CD4-positive, alpha-beta memory T cell (primary cell): ENCODE measurements at regions not wholly inside any gene's neighbourhood (a gene's known extent, or its start where the extent isn't known, plus 50 kb on each side); places are given as distances from the start of the nearest gene placed in this dataset.
"Not testable (repeated sequence)": the region's sequence is repeated elsewhere in the genome, so short reads cannot be mapped to it uniquely, and the experiment has no call there.

Experiments
- CTCF ChIA-PET: fragments of 350-600 bp; sonication (Branson Sonifier 250); formaldehyde crosslinking; loops from one replicate; lab custom pipeline; 2021; ENCODE audit warnings: inconsistent platforms; ENCODE audit not compliant: partially characterized antibody; lab: Charles Lee
- POLR2A ChIA-PET: fragments of 350-600 bp; sonication (Branson Sonifier 250); formaldehyde crosslinking; loops from one replicate; lab custom pipeline; 2021; ENCODE audit not compliant: partially characterized antibody; lab: Charles Lee
- DNase-seq, 5 donors: peaks; one replicate each; pipeline versions ENCODE4 v3.0.0 to v3.0.0-alpha.2; 2020 to 2022; ENCODE audit warnings: mixed read lengths in 1 of 5
- H3K27ac ChIP-seq: one replicate; pipeline ENCODE4 v1.7.0; 2013; ENCODE audit warnings: low read depth, low read length
- H3K27me3 ChIP-seq: 2 replicates; pipeline ENCODE4 v1.7.0; 2013; ENCODE audit warnings: mild to moderate bottlenecking, low read length, moderate library complexity; ENCODE audit not compliant: insufficient read depth
- H3K36me3 ChIP-seq: 2 replicates; pipeline ENCODE4 v1.7.0; 2013; ENCODE audit warnings: mild to moderate bottlenecking, low read length, moderate library complexity; ENCODE audit not compliant: insufficient read depth
- H3K4me1 ChIP-seq: 2 replicates; pipeline ENCODE4 v1.7.0; 2013; ENCODE audit warnings: mild to moderate bottlenecking, low read length, moderate library complexity; ENCODE audit not compliant: insufficient read depth
- H3K4me3 ChIP-seq, 2 donors: one replicate each; pipeline ENCODE4 v1.7.0; 2013; ENCODE audit warnings: low read length in 2 of 2, mild to moderate bottlenecking in 1 of 2
- H3K9me3 ChIP-seq, 2 donors: one replicate each; pipeline ENCODE4 v1.7.0; 2013; ENCODE audit warnings: low read length in 2 of 2, control low read depth in 1 of 2; ENCODE audit not compliant: control insufficient read depth in 1 of 2
- H3K27ac Mint-ChIP-seq, 7 donors: one replicate each; pipeline ENCODE4 v1.8.0; 2020 to 2021; ENCODE audit warnings: mixed read lengths in 7 of 7, mild to moderate bottlenecking in 6 of 7, inconsistent platforms in 3 of 7, moderate library complexity in 3 of 7
- H3K27me3 Mint-ChIP-seq, 2 donors: one replicate each; pipeline ENCODE4 v1.8.0; 2020 to 2021; ENCODE audit warnings: mixed read lengths in 2 of 2
- H3K36me3 Mint-ChIP-seq, 2 donors: one replicate each; pipeline ENCODE4 v1.8.0; 2020 to 2021; ENCODE audit warnings: mixed read lengths in 2 of 2, inconsistent platforms in 1 of 2, mild to moderate bottlenecking in 1 of 2
- H3K4me1 Mint-ChIP-seq, 4 donors: one replicate each; pipeline ENCODE4 v1.8.0; 2020 to 2021; ENCODE audit warnings: mixed read lengths in 4 of 4, mild to moderate bottlenecking in 1 of 4
- H3K4me3 Mint-ChIP-seq, 8 donors: one replicate each; pipeline ENCODE4 v1.8.0; 2020 to 2021; ENCODE audit warnings: mixed read lengths in 8 of 8, mild to moderate bottlenecking in 7 of 8, moderate library complexity in 6 of 8, inconsistent platforms in 3 of 8
- H3K9me3 Mint-ChIP-seq, 8 donors: one replicate each; pipeline ENCODE4 v1.8.0; 2020 to 2021; ENCODE audit warnings: mixed read lengths in 8 of 8, mild to moderate bottlenecking in 5 of 8, inconsistent platforms in 3 of 8, moderate library complexity in 1 of 8
- intact Hi-C: fragments of 100-400 bp; cut with micrococcal nuclease; formaldehyde crosslinking; loops from one replicate; pipeline ENCODE4 v1.15.1; 2023

DNA sequence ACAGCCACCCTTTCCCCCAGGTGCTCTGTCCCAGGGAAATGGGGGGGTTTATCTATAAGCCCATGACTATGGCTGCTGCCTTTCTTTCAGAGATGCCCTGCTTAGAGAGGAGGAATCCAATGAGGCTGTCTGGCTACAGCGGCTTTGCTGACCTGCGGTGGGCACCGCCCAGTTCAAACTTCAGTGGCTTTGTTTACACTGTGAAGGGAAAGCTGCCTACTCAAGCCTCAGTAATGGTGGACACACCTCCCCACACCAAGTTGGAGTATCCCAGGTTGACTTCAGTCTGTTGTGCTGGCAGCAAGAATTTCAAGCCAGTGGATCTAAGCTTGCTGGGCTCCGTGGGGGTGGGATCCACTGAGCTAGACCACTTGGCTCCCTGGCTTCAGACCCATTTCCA is 869.2 kb downstream of the SLC6A15 start:
- H3K36me3 Mint-ChIP-seq, result no peaks in the 10 kb centered on the region
- intact Hi-C loops, result no loop called here
- POLR2A ChIA-PET, result no interaction called here

DNA sequence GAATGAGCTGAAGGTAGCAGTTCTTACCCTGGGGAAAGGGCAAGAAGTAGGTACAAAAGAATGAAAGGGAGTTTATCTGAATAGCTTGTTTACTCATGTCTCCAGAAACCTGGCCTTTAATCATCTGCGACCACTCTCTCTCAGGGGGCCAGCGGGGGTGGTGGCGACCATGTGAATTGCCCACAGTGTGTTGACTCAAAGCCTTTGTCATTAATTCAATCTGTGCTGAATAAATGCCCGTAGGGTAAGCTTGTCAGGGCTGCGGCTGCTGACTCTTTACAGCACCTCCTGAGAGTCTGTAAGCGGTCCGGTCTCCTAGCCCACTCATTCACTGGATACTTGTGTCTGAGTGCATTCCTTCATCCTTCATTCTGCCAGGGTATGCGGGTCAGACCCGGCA is 874.4 kb downstream of the SLC6A15 start:
- Histone ChIP-seq H3K36me3 (no peaks in the 10 kb centered on the region), H3K27ac (no peak overlapping the region), H3K4me3 (no peak overlapping the region), H3K9me3 (no peaks in the 10 kb centered on the region), H3K27me3 (no peaks in the 10 kb centered on the region), H3K4me1 (no peaks in the 10 kb centered on the region)
- Mint-ChIP-seq H3K9me3 (peaks cover 0 to 5% (median 0%) of the 10 kb centered on the region in 8 donors), H3K4me1 (no peaks in the 10 kb centered on the region), H3K27ac (no peak overlapping the region), H3K27me3 (no peaks in the 10 kb centered on the region), H3K4me3 (no peak overlapping the region), H3K36me3 (no peaks in the 10 kb centered on the region)
- ChIA-PET CTCF (no interaction called here), POLR2A (no interaction called here)
- intact Hi-C loops, result no loop called here
- DNase-seq, result no peak

More for the DNA sequence above, 869.2 kb downstream of the SLC6A15 start:
- no peaks in the 10 kb centered on the region for H3K4me1 Mint-ChIP-seq
- Histone ChIP-seq H3K27me3 (no peaks in the 10 kb centered on the region), H3K4me1 (no peaks in the 10 kb centered on the region), H3K36me3 (no peaks in the 10 kb centered on the region), H3K9me3 (no peaks in the 10 kb centered on the region), H3K27ac (no peak overlapping the region), H3K4me3 (no peak overlapping the region)
- H3K4me3 Mint-ChIP-seq, result no peak overlapping the region
- CTCF ChIA-PET, result no interaction called here
- H3K9me3 Mint-ChIP-seq, result no peaks in the 10 kb centered on the region
- no peak for DNase-seq
- H3K27ac Mint-ChIP-seq, result no peak overlapping the region
- H3K27me3 Mint-ChIP-seq, result no peaks in the 10 kb centered on the region

DNA sequence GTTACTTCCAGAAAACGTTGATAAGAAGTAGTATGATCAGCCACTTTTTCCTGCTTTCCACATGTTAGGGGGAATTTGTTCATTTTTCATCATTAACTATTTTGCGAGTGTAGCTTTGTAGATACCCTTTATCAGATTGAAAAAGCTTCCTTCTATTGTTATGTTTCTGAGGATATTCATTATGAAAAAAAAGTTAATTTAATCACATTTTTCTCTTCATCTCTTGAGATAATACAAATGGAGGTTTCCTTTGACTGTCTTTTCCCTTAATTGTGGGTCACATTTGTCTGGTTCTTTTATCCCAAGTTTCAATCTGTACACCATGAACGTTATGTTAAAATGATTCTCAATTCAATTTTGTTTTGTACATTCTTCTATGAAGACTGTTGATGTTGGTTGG is 875.7 kb downstream of the SLC6A15 start:
- H3K27me3 Mint-ChIP-seq, result no peaks in the 10 kb centered on the region
- intact Hi-C loops, result no loop called here
- no peak overlapping the region for H3K4me3 Mint-ChIP-seq
- H3K9me3 Mint-ChIP-seq, result peaks cover 0 to 10% (median 0%) of the 10 kb centered on the region in 8 donors
- no peaks in the 10 kb centered on the region for H3K36me3 ChIP-seq
- no peak overlapping the region for H3K27ac Mint-ChIP-seq
- no peaks in the 10 kb centered on the region for H3K4me1 ChIP-seq
- H3K4me3 ChIP-seq, result no peak overlapping the region
- no peaks in the 10 kb centered on the region for H3K36me3 Mint-ChIP-seq
- ChIA-PET CTCF (no interaction called here), POLR2A (no interaction called here)
- no peak overlapping the region for H3K27ac ChIP-seq
- DNase-seq, result no peak
- H3K27me3 ChIP-seq, result no peaks in the 10 kb centered on the region
- no peaks in the 10 kb centered on the region for H3K4me1 Mint-ChIP-seq
- no peaks in the 10 kb centered on the region for H3K9me3 ChIP-seq

DNA sequence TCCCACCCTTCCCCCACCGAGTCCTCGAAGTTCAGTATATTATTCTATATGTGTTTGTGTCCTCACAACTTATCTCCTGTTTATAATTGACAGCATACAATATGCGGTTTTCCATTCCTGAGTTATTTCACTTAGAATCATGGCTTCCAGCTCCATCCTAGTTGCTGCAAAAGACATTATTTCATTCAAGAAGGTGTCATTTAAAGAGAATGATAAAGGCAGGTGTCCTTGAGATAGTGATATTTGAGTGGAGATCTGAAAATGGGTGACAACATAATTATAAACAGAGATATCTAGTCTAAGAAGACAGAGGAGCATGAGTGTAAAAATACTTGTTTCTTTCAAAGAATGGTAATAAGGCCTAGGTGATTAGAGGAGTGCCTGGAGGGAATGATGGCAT is 876.8 kb downstream of the SLC6A15 start:
- no peak overlapping the region for H3K27ac Mint-ChIP-seq
- no peaks in the 10 kb centered on the region for H3K36me3 ChIP-seq
- no peak overlapping the region for H3K4me3 ChIP-seq
- no peaks in the 10 kb centered on the region for H3K27me3 Mint-ChIP-seq
- intact Hi-C loops, result no loop called here
- CTCF ChIA-PET, result no interaction called here
- H3K27me3 ChIP-seq, result no peaks in the 10 kb centered on the region
- no peaks in the 10 kb centered on the region for H3K4me1 ChIP-seq
- H3K4me1 Mint-ChIP-seq, result no peaks in the 10 kb centered on the region
- no peak overlapping the region for H3K27ac ChIP-seq
- H3K9me3 ChIP-seq, result no peaks in the 10 kb centered on the region
- H3K36me3 Mint-ChIP-seq, result no peaks in the 10 kb centered on the region
- no peak overlapping the region for H3K4me3 Mint-ChIP-seq
- H3K9me3 Mint-ChIP-seq, result peaks cover 0 to 10% (median 0%) of the 10 kb centered on the region in 8 donors
- POLR2A ChIA-PET, result no interaction called here
- no peak for DNase-seq

DNA sequence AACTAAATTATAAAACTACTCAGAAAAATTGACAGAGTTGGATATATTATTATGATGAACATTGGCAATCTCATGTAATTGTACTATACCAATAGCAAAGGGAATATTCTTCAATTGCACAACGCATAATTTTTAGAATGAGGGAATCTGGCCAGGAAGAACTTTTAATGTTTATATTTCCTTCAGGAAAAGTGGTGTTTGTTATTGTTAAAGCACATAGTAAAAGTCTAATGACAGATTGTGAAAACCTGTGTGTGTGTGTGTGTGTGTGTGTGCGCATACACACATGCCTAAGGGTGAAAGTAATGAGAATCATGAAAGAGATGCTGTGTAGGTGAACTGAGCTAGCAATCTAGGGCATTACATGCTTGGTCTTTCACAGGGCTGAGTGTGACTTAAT is 877.7 kb downstream of the SLC6A15 start:
- H3K4me1 ChIP-seq, result no peaks in the 10 kb centered on the region
- CTCF ChIA-PET, result no interaction called here
- no peaks in the 10 kb centered on the region for H3K9me3 ChIP-seq
- H3K27ac ChIP-seq, result no peak overlapping the region
- Mint-ChIP-seq H3K27ac (no peak overlapping the region), H3K4me3 (no peak overlapping the region), H3K27me3 (no peaks in the 10 kb centered on the region), H3K4me1 (no peaks in the 10 kb centered on the region), H3K9me3 (peaks cover 0 to 10% (median 0%) of the 10 kb centered on the region in 8 donors), H3K36me3 (no peaks in the 10 kb centered on the region)
- POLR2A ChIA-PET, result no interaction called here
- H3K4me3 ChIP-seq, result no peak overlapping the region
- intact Hi-C loops, result no loop called here
- H3K27me3 ChIP-seq, result no peaks in the 10 kb centered on the region
- no peak for DNase-seq
- H3K36me3 ChIP-seq, result no peaks in the 10 kb centered on the region

DNA sequence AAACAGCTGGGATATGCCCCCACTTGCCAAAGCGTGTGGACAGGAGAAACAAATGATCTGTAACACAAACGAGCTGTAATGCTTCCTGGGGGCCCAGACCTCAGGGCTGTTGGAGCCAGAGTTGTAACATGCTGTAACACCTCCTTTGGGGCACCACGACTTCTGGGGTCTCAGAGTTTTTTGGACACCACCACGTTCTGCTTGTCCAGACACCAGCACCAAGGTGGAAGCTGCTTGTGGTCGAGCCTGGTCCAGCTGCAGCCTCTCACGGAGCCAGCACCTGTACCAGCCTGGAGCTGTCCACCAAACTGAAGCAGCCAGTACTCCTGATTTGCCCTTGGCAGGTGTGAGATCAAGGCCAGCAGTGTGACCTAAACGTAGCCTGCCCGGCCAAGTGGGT is 879.4 kb downstream of the SLC6A15 start:
- H3K4me3 ChIP-seq, result no peak overlapping the region
- H3K9me3 Mint-ChIP-seq, result peaks cover 0 to 10% (median 0%) of the 10 kb centered on the region in 8 donors
- no peak for DNase-seq
- no peaks in the 10 kb centered on the region for H3K9me3 ChIP-seq
- no peaks in the 10 kb centered on the region for H3K4me1 Mint-ChIP-seq
- H3K27ac Mint-ChIP-seq, result no peak overlapping the region
- H3K36me3 Mint-ChIP-seq, result no peaks in the 10 kb centered on the region
- no peaks in the 10 kb centered on the region for H3K27me3 ChIP-seq
- no peak overlapping the region for H3K4me3 Mint-ChIP-seq
- no peak overlapping the region for H3K27ac ChIP-seq
- no peaks in the 10 kb centered on the region for H3K27me3 Mint-ChIP-seq
- CTCF ChIA-PET, result no interaction called here
- POLR2A ChIA-PET, result no interaction called here
- no peaks in the 10 kb centered on the region for H3K4me1 ChIP-seq
- no peaks in the 10 kb centered on the region for H3K36me3 ChIP-seq
- intact Hi-C loops, result no loop called here

DNA sequence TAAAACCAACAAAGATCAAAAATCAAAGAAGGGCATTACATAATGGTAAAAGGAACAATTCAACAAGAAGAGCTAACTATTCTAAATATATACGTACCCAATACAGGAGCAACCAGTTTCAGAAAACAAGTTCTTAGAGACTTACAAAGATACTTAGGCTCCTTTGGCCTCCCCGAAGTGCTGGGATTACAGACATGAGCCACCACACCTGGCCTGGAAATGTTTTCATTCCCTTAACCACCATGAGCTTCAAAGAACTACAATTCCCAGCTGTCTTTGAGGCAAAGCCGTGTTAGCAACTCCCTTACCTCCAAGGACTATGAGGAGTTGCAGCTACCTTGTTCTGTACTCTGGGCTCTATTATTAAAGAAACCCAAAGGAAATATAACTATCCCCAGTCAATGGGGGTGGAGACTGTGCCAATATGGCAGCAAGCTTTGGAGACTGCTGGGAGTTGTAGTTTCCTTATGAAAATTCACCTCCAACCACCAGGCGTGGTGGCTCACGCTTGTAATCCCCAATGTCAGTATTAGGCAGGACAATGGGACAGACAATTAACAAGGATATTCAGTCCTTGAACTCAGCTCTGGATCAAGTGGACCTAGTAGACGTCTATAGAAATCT is 893.9 kb downstream of the SLC6A15 start:
- CTCF ChIA-PET, POLR2A ChIA-PET, H3K4me1 ChIP-seq, H3K4me3 Mint-ChIP-seq, H3K27ac ChIP-seq, H3K9me3 ChIP-seq, H3K27me3 Mint-ChIP-seq, H3K27ac Mint-ChIP-seq, H3K4me1 Mint-ChIP-seq, DNase-seq, H3K27me3 ChIP-seq, H3K4me3 ChIP-seq, intact Hi-C loops, H3K36me3 ChIP-seq, H3K36me3 Mint-ChIP-seq: not testable (repeated sequence)
- peaks cover 2 to 33% (median 14%) of the 10 kb centered on the region in 8 donors for H3K9me3 Mint-ChIP-seq

DNA sequence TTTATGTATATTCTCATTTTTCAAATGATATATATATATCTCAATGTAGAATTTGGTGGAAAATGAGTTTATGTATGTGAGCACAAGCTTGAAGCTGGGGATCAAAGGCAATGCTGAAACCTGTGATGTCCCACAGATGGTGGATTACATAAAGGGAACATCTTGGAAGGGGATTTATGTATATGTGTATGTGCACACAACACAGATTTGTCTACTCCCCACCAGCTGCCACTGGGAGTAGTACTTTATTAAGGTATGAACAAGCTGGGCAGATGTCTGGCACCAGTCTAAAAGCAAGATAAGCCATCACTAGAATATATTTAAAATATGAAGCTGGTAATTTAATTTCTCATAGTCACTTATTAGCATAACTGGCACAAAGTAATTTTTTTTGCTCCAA is 895.6 kb downstream of the SLC6A15 start:
- Histone ChIP-seq H3K36me3 (no peaks in the 10 kb centered on the region), H3K4me1 (no peaks in the 10 kb centered on the region), H3K27ac (no peak overlapping the region), H3K4me3 (no peak overlapping the region), H3K27me3 (no peaks in the 10 kb centered on the region), H3K9me3 (peaks cover 0 to 4% of the 10 kb centered on the region in 2 donors)
- intact Hi-C loops, result no loop called here
- Mint-ChIP-seq H3K36me3 (no peaks in the 10 kb centered on the region), H3K4me1 (no peaks in the 10 kb centered on the region), H3K4me3 (no peak overlapping the region), H3K27me3 (no peaks in the 10 kb centered on the region), H3K27ac (no peak overlapping the region), H3K9me3 (peaks cover 2 to 46% (median 19%) of the 10 kb centered on the region in 8 donors)
- CTCF ChIA-PET, result no interaction called here
- DNase-seq, result no peak
- POLR2A ChIA-PET, result no interaction called here
